MV-4-11 (cell line): ENCODE measurements at regions not wholly inside any gene's neighbourhood (a gene's known extent, or its start where the extent isn't known, plus 50 kb on each side); places are given as distances from the start of the nearest gene placed in this dataset.

ENCODE experiments used
- DNase-seq: peaks from one replicate; lab custom pipeline; 2025; lab: John Stamatoyannopoulos, UW

DNA sequence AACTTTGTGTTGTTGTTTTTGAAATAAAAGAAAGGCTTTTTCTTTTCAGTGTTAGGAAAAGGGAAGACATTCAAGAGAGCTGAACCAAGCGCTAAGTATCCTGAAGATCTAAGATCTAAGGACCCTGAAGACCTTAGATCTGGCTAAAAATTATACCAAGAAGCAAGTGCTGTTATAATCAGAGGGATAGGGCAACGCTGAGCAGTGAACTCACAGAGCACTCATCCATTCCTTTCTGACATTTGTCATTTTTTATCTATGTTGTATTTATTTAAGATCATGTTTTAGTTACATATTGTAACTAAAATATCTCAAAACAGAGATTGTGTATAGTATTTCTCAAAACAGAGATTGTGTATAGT, 60.5 kb upstream of the FAM216B start:
- no peak for DNase-seq

DNA sequence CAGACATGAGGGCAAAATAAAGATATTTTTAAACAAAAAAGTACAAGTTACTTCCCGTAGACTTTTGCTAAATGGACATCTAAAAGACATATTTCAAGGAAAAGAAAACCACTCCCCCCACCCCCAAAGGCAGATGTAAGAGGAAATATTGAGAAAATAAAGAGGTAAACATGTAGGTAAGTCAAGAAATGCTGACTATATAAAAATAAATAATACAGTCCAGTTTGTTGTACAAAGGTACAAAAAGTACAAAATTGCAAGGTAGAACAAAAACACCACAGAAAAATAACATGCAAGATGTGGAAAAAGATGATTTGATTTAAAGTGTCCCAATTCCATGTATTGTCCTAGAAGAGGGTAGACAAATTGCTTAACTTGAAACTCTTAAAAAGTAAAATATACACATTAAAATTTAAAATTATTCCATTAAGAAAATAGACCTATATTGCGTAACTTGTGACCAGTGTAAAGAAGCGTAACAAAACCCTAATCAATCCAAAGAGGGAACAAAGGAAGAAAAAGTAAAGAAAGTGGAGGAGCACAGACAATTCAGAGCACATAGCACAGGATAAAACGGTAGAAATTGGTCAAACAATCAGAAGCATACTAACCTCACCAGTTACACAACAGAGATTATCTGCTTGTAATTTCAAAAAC, 58.4 kb upstream of the FAM216B start:
- DNase-seq = no peak

GRCh38 chr13:42728507-42729180, 52.7 kb upstream of the FAM216B start:
- peak; percentile 54 for DNase-seq

DNA sequence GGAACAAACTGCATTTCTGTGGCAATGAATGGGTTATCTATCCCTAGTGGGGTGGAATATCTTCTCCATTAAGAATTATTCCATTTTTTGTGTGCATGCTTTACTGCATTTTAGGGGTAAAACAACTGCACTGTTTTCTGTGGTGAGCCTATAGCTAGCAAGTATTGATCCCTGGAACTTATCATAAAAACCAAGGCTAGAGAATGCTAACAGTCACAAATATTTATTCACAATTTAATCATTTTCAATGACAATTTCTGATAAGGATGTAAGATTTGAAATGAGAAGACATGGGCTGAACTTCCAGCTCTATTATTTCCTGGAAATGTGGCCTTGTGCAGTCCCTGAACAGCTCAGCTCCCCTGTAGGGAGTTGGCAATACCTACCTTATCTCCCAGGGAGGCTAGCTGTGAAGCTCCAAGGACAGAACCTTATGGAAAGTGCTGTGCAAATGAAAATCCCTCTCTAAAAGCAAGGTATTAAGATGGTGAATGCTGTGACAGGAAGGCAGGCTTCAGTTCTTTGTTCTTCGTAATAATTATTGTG, 51.5 kb upstream of the FAM216B start:
- DNase-seq = no peak
